ENCODE measurements at regions not wholly inside any gene's neighbourhood (a gene's known extent, or its start where the extent isn't known, plus 50 kb on each side); places are given as distances from the start of the nearest gene placed in this dataset.
"Not testable (repeated sequence)": the region's sequence is repeated elsewhere in the genome, so short reads cannot be mapped to it uniquely, and the experiment has no call there.

DNA sequence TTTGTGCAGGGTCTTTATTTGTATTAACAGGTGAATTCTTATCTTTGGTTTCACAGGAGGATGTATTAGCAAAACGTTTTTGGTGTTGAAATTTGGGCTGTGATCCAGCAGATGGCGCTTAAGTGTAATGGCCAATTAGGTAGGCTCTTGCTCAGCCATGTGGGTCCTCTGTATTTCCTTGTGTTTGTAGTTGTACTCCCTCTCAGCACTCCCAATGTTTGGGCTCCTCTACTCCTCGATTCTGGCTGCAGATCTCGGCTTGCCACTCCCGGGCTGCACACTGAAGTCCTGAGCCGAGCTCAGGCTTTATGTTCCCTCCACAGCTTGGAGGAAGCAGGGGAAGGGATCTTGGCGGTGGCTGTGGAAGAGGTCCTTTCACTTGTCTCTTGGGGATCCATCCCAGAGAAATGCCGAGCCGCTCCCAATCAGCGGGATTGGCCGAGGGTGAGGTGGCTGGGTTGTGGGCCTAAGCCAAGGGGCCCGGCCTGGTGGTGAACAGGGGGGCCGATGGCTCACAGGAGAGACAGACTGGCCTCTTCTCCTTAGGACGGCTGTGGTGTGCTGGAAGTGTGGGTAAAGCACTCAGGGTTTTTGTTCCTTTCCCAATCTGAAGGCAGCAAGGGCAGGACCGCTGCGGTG is 133.7 kb downstream of the AEBP2 start:
- DNase-seq, result no peak

DNA sequence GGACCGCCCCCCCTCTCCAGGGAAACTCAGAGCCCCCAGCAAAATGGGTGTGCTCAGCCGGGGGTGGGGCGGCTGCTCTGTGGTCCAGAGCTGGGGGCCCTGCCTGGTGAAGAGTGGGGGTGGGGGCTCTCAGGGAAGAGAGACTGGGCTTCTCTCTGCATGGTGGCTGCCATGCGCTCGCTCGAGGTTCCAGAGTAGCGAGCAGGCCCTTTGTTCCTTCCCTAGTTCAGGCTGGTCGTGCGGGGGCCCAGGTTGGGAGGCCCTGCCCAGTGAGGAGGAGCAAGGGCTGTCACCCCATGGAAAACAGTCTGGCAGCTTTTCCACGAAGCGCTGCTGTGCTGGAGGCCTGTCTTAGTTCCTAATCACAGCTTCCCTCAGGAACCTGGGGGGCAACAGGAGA is 134.6 kb downstream of the AEBP2 start:
- no peak for DNase-seq

DNA sequence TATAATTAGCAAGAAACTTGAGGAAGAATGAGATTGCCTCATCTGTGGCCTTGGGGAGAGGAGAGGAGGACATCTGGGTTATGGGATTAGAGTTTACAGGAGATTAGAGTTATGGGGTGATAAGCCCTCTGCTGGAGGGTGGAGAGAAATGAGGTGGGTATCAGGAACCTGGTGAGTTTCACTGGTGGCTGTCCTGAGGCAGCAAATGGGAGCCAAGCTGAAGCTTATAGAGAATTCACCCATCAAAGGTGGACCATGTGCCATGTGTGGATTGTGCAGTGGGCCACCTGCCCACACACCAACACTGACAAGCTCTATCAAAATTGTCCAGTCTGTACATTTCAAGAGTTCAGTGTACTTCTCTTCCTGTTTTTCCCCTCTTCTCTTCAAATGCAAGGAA is 135.3 kb downstream of the AEBP2 start:
- no peak for DNase-seq

DNA sequence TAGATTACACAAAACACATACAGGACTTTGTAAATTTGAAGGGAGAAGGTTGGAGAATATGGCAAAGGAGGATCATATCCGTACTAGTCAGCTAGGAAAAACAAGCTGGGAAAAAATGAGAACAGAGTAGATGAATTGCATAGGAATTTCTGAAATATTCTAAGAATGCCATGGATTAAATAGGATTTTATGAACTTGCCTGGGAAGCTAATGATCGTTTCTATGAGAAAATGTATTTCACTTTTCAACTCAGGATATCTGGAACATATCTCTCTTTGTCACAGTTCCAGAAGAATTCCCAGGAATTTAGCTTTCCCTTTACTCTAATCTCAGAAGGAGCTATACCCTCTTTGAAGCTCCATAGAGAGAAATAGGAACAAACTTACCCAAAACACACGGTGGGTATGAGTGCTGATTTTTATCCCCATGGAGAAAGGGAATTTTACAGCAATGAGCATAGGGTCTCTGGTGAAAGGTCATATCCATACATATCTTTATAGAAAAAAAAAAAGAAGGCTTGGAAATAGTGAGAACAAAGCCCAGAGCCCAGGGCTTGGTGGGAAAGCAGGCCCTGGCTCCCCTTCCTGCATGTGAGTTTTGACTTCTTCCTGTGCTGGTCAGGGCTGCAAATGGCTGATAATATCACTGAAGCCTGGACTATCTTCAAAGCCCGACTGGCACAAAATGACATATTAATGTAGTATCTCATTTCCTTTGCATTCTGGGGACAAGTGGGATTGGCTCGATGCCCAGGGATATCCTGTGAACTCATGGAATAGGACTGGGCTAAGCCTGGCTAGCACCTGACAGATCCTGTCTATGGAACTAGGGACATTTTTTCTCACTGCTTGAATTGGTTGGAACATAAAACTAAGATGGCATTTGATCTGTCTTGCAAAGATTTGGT is 136.3 kb downstream of the AEBP2 start:
- no peak for DNase-seq

DNA sequence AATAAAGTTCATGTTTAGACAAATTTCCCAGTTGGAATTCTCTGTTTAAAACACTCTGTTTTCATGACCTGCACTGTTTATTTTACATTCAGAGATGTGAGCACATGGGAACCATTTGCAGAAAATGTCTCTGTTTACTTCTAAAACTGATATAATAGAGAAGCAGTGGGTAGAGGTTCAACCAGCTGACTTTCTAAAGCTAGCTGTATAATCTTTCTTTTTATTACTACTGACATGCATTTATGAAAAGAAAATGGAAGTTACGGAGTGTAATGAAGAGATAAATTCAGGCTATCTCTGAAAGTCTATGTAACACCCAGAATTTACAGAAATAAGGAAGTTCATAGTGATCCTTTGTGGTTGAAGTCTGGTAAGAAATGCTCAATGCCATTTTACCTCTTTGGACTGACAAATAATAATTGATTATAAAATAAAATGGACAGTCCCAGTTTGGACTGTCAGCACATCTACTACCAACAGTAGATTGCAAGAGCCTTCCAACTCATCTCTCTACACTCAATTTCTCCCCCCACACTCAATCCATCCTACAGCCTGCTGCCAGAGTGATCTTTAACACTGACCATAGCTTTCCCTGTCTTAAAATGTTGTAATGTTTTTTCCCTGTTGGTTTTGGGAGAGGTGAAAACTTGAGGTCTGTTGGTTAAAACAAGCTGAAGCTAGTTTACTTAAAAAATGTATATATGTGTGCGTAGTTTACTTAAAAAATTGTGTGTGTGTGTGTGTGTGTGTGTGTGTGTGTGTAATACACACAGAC is 137.4 kb downstream of the AEBP2 start:
- no peak for DNase-seq

DNA sequence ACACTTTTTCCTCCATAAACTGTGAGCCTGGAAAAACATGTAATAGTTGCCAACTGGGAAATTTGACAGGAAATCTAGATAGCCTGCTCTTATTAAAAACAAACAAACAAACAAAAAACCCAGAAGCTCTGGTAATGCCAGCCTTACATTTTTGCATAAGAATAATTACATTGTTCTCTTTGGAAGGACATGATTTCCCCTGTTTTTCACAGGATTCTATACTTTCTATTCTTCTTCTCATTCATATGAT is 137.9 kb downstream of the AEBP2 start:
- no peak for DNase-seq

DNA sequence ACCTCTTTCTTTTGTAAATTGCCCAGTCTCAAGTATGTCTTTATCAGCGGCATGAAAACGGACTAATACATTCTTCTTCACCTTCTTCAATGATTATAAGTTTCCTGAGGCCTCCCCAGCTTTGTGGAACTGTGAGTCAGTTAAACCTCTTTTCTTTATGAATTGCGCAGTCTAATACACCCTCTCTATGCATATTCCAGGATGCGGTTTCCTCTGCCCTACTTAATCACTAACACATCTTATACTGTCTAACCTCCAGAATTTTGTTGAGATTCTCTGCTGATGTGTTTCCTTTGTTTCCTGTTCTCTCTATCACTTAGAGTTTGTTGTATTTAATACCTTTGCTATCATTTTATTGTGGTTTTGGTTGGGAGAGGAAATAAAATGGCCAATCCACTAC is 145.4 kb downstream of the AEBP2 start:
- no peak for DNase-seq

DNA sequence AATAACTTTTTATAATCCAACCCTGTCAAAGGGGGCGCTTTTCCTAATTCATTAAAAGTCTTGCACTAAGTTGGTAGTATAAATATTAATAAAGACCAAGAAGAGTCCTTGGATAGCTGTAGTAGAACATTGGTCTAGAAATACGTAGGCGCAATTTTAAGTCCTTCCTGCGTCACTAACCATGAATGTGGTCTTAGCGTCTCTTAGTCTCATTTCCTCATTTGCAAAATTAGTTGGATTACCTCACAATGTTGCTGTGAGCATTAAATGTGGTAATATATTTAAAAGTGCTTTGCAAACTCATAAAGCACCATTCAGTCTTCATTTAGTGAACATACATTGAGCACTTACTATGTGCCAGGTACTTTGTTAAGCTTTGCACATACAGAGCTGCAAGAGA is 149.7 kb downstream of the AEBP2 start:
- DNase-seq, result no peak

DNA sequence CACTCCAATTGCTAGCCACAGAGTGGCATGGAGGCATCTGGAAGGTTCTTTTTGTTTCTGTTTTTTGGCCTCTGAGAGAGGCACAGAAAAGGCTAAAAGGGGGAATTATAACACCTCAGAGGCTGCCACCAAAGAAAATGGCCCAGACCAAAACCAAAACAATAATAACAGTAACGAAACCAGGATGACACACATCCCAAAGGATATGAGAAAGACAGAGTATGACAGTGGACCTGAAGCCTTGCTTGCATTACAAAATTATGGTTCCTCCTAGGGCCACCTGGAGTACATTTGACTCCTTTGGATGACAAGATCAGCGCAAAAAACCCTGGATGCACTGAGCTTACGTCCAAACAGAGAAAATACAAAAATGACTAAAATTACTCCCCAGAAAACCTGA is 152.7 kb downstream of the AEBP2 start:
- DNase-seq, result no peak

DNA sequence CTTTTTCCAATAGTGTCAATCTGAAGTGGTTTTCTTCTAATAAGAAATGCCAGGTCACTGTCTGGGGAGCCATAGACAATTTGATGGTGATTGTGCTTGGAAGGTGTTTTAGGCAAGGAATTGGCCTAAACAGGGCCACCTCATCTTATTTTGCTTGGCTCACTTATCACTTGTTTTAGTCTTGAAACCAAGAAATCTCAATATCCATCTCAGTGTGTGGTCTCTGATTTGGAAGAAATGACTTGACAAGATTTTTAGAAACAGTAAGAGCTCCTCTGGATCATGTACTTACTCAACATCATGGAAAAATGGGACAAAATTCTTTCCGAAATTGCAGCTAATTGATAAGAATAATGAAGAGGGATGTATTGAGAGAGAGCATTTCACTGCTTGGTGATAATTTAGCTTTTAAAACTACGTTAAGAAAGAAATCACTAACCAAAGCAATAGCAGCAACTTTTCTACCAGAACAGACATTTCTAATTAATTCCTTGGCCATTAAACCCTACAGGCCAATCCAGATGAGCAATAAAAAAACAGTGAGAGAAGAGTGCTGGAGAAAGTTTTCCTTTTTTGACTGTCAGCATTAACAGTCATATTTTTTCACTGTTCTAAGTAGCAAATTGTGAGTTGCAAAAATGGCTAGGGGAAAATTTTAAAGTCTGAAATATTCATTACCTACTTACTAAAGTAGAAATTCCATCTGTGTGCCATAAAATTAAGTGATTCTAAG is 157.3 kb downstream of the AEBP2 start:
- DNase-seq, result no peak

DNA sequence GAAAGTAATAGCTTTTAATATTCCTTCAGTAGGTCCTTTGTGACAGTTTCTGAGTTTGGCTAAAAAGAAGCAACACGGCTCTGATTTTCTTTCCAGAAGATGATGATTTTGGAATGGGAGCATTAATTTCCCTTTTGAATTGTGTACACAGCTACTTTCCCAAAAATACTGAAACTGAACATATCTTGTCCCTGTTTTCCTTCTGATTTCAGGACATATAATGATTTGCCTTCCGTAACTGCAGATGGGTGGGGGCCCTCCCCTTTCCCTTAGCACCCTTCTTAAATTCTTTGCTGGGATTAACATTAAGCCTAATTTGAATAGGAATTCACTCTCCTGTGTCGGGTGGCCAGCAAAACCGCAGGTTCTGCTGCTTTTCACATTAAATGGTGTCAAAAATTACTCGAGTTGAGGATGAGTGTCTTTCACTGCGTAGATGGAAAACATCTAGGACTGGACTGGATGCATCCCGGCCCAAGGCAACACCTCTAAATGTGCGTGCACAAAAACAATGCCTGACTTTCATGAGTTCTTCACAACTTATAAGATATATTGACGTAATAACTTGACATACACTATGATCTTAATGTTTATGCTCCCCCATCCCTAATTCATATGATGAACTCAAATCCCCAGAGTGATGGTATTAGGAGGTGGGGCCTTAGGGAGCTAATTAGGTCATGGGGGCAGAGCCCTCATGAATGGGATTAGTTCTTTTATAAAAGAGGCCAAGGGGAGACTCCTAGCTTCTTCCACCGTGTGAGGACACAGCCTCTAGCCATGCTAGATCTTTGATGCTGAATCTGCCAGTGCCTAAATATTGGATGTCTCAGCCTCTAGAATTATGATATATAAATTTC is 158.1 kb downstream of the AEBP2 start:
- no peak for DNase-seq

DNA sequence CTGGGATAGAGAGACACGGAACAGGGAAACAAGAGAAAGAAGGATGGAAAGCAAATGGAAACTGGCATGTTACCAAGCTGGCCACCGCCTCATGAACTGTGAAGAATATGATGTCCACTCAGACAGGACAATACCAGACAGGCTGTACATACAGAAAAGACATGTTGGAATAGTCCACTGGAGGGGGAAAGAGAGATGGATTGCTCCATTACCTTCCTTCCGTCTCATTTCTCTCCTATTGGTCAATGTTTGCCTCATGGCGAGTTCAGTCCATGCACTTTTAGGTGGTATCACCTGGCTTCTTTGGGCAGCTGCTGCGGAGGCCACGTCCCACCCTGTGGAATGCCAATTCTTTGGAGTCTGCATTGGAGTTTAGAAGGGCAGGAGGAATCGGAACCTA is 166.4 kb downstream of the AEBP2 start:
- DNase-seq, result no peak

DNA sequence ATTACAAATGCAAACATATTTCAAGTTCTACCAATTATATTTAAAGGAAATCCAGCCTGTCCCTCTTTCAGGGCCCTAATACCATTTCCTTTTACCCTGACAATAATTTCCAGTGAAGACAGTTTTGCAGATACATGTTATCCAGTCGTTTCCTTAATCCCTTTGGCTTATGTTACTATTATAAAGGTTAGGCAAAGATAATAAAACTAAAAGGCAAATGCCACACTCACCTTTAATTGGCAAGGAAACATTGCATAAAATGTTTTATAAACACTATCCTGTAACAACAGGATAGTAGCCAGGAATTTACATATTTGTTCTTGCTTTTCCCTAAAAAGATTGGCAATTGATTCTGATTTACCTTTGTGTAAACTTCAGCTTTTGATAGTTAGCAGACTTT is 168.7 kb downstream of the AEBP2 start:
- no peak for DNase-seq

DNA sequence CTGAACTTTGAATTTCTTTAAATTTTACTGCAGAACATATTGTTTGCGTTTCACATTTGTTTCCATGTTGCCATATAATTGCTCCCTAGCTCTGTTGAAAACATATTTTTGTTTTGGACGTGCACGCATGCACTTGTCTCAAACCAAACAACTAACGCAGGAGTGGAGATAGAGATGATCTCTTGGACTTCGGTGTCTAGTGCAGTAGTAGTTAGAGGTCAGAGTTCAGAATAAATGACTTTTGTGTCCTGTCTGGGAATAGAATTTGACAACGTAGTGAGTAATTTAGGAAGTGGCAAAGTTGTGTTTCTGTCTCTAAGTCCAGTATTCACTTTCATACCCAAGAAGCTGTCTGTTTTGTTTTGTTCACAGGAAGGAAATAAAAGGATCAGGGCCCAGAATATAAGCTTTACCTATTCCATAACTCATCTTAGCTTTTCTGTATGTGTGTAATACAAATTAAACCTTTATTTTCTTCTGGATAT is 173.8 kb downstream of the AEBP2 start:
- no peak for DNase-seq

DNA sequence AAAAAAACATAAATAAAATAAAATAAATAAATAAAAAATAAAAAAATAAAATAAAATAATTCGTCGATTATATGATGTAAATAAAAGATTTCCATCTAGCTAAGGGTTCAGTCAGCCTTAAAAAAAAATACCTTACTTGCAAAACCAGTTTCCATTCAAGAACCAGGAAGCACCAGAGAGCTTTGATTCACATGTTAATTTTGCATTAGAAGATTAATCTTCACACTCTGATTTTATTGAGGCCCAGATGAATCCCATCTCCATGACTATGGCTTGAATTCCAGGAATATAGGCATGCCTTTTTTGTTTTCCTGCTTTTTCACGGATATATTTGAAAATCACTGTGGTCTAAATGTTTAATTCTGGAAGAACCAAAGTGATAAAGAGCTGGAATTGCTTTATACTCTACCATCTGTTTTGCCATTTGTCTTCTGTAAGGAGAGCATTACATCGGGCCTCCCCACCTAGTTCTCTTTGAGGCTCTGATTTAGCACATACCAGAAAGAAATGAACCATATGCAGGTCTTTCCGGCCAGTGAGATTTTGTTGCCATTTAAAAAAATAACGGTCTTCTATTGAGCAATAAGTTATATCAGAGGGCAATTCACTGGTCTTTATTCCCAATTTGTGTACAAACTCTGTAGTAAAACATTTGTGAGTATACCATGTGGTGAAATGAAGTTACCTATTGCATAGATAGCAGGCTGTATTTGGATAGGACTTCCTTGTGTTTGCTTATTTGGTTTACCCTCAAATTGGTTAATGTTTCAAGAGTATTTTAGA is 175.5 kb downstream of the AEBP2 start:
- no peak for DNase-seq

DNA sequence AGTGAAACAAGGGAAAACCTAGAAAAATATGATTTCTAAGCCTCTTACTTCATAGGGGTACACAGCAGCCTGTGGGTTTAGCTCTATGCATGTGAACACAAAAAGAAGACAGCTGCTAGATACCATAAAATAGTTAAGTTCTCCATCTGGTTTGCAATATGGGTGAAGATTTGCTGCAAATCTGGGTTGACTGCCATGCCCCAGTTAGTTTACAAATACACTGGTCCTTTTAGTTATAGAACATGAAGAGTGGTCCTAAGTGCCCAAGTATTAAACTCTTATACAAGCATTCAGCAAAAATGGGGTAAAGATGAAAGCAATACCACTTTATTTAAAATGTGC is 176.1 kb downstream of the AEBP2 start:
- no peak for DNase-seq

DNA sequence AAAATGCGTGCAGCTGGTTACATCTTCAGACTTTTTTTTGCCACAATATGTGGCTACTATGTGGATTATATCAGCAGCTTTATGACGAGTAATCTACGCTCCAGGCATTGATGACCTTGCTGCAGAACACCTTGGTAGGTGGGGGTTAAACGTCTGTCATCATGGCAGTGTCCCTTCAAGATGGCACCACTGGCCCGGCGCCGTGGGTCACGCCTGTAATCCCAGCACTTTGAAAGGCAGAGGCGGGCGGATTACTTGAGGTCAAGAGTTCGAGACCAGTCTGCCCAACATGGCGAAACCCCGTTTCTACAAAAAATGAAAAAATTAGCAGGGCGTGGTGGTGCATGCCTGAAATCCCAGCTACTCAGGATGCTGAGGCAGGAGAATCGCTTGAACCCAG is 177.5 kb downstream of the AEBP2 start:
- DNase-seq, result no peak

DNA sequence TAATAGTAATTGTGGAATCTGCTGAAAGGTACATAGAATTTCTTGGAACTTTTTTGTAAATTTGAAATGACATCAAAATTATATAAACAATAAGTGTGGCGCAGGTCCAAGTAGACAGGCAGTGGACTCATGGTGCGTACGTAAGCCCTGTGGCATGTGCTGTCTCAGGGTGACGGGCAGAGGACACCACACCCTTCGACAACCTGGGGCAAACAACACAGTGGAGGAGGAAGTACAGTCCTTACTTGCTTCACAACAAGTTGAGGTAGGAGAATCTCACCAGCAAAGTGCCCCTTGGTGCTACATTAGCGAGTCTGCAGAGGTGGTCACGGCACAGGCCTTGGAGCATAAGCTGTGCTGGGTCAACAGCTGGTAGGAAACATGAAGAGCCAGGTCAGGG is 180.9 kb downstream of the AEBP2 start:
- DNase-seq, result no peak

DNA sequence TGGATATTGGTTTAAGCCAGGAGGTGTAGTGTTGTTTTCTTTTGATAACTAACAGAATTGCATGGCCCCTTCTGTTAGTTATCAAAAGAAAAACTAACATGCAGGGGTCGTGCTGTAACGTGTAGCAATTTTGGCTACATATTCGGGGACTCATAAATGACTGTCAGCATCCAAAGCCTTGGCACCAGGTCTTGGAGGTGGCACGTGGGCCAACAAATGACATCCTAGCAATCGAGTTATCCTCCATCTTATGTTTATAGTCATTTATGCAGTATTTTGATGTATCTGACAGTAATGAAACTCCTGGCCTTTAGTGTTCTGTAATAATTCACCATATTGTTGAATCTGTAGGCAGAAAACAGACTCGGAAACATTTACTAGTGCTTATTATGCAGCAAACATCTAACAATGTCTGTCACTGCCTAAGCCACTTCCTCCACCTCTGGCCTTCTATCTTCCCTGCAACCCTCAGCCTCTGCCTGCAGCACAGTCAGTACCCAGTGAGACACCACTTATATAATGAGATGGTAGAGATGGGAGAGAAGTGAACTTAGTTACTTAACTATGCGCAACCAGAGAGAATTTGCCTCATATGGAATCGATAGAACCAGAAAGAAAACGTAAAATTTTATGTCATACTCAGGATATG is 184.6 kb downstream of the AEBP2 start:
- DNase-seq, result no peak

DNA sequence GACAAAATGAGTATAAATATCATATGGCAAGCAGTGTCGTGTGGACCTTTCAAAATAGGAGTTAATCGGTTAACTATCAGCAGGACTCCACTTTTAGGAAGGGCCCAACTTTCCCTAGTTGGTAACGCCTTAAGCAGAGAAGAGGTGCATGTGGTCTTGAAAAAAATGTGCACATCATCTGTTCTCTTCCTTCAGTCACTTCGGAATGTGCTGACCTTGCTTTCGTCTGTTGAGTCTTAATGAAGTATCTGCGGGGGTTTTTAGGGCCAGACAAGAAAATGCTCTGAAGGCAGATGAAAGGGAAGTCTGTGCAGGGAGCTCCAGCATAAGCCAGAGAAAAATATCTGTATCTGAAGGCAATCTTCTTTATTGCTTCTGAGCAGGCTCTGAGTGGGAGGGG is 185.2 kb downstream of the AEBP2 start:
- no peak for DNase-seq

DNA sequence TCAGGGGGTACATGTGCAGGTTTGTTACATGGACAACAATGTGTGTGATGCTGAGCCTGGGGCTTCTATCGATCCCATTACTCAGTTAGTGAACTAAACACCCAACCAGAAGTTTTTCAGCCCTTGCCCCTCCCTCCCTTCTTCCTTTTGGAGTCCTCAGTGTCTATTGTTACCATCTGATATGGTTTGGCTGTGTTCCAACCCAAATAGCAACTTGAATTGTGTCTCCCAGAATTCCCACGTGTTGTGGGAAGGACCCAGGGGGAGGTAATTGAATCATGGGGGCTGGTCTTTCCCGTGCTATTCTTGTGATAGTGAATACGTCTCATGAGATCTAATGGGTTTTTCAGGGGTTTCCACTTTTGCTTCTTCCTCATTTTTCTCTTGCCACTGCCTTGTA is 186.3 kb downstream of the AEBP2 start:
- not testable (repeated sequence) for DNase-seq
